ENCODE measurements at regions not wholly inside any gene's neighbourhood (a gene's known extent, or its start where the extent isn't known, plus 50 kb on each side); places are given as distances from the start of the nearest gene placed in this dataset.

DNA sequence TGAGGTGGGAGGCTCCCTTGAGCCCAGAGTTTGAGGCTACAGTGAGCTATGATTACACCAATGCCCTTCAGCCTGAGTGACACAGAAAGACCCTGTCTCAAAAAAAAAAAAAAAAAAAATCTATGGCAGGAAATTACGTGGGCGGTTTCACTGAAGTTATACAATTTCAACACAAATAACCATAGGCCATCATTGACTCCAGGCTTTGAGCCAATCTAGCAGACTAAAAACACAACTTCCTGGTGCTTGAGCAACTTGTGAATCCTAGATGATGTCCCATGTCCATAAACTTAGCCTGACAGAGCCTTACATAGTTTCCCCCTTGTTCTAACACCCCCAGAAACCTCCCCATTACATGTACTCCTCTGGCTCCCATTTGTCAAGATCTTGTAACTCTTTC is 131.8 kb downstream of the QRSL1 start:
- Histone ChIP-seq H3K36me3 (no peaks in the 10 kb centered on the region), H3K27me3 (no peaks in the 10 kb centered on the region), H3K4me1 (no peaks in the 10 kb centered on the region), H3K4me3 (no peak overlapping the region), H3K9me3 (no peaks in the 10 kb centered on the region), H3K27ac (no peak overlapping the region)
- DNase-seq (ENCODE audit: low spot score in 2 of 2) = no peak
- 71% methylated on average over 2 of the region's 2 CpGs for WGBS
- TF ChIP-seq POLR2AphosphoS5 (IDR thresholded peaks at IDR 0.05) (no peak), POLR2A (IDR thresholded peaks at IDR 0.05) (no peak), EP300 (IDR thresholded peaks at IDR 0.05) (no peak)
- TF ChIP-seq, protein P1, sequence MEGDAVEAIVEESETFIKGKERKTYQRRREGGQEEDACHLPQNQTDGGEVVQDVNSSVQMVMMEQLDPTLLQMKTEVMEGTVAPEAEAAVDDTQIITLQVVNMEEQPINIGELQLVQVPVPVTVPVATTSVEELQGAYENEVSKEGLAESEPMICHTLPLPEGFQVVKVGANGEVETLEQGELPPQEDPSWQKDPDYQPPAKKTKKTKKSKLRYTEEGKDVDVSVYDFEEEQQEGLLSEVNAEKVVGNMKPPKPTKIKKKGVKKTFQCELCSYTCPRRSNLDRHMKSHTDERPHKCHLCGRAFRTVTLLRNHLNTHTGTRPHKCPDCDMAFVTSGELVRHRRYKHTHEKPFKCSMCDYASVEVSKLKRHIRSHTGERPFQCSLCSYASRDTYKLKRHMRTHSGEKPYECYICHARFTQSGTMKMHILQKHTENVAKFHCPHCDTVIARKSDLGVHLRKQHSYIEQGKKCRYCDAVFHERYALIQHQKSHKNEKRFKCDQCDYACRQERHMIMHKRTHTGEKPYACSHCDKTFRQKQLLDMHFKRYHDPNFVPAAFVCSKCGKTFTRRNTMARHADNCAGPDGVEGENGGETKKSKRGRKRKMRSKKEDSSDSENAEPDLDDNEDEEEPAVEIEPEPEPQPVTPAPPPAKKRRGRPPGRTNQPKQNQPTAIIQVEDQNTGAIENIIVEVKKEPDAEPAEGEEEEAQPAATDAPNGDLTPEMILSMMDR (IDR thresholded peaks at IDR 0.05) = no peak

DNA sequence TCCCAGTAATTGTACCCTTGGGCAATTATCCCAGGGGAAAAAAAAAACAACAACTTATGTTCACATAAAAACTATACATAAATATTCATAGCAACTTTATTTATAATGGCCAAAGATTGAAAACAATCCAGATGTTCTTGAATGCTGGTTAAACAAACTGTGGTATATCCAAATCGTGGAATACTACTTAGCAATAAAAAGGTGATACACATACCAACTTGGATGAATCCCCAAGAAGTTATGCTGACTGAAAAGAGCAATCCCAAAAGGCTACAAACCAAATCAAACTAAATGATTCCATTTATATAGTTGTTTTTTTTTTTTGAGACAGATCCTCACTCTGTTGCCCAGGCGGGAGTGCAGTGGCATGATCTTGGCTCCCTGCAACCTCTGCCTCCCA is 129.7 kb downstream of the QRSL1 start:
- no peak for DNase-seq (ENCODE audit: low spot score in 2 of 2)
- Histone ChIP-seq H3K9me3 (no peaks in the 10 kb centered on the region), H3K27ac (no peak overlapping the region), H3K27me3 (no peaks in the 10 kb centered on the region), H3K4me3 (no peak overlapping the region), H3K4me1 (no peaks in the 10 kb centered on the region), H3K36me3 (no peaks in the 10 kb centered on the region)
- TF ChIP-seq, protein P1 (IDR thresholded peaks at IDR 0.05) = no peak
- no peak for TF ChIP-seq POLR2A (IDR thresholded peaks at IDR 0.05)
- TF ChIP-seq EP300 (IDR thresholded peaks at IDR 0.05) = no peak
- TF ChIP-seq POLR2AphosphoS5 (IDR thresholded peaks at IDR 0.05) = no peak
- WGBS = 94% methylated on average over 2 of the region's 2 CpGs

DNA sequence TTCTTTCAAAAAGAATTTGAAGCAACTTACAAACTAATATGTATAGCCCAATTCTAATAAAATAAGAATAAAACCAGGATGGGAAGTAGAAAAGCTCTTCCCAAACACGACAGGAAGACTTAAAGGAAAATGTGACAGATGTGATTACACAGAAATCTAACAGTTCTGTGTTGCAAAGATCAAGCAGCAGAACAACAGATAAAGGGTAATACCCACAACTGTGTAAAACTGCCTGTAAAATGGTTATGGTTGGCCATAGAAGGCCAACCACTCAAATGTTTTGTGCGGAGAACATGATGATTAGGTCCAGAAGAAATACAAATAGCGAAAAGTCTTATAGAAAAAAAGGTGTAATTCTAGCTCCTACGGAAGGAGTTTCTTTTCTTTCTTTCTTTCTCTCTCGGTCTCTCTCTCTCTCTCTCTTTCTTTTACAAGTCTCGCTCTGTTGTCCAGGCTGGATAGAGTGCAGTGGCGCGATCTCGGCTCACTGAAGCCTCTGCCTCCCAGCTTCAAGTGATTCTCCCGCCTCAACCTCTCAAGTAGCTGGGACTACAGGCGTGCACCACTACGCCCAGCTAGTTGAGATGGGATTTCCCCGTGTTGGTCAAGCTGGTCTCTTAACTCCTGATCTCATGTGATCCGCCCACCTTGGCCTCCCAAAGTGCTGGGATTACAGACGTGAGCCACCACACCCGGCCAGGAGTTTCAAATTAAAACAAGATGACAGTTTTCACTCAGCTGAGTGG is 128.5 kb downstream of the QRSL1 start:
- 76% methylated on average over 16 of the region's 16 CpGs for WGBS
- no peak overlapping the region for H3K27ac ChIP-seq

DNA sequence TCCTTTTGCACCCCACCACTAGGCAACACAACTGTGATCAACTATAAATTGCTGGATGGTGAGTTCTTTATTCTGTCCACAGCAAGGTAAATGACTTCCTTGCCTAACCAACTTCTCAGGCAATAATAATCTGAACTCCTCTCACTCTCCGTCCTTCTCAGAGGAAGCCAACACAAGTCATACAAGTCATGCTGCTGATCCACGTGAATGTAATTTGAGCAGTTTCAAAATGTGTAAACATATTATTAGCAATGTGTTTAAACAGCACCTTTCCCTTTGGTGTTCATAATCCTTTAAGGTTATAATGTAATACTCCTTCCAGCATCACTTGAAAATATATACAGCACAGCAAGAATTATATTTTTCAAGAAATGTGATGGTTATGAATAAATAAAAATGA is 127.9 kb downstream of the QRSL1 start:
- Histone ChIP-seq H3K27ac (no peak overlapping the region), H3K4me1 (no peaks in the 10 kb centered on the region), H3K27me3 (no peaks in the 10 kb centered on the region), H3K4me3 (no peak overlapping the region), H3K9me3 (no peaks in the 10 kb centered on the region), H3K36me3 (no peaks in the 10 kb centered on the region)
- 50% methylated on average over 2 of the region's 2 CpGs for WGBS
- TF ChIP-seq, protein P1 (IDR thresholded peaks at IDR 0.05) = no peak
- TF ChIP-seq POLR2AphosphoS5 (IDR thresholded peaks at IDR 0.05) (no peak), POLR2A (IDR thresholded peaks at IDR 0.05) (no peak), EP300 (IDR thresholded peaks at IDR 0.05) (no peak)
- DNase-seq (ENCODE audit: low spot score in 2 of 2) = no peak

More for the DNA sequence above, 128.5 kb downstream of the QRSL1 start:
- Histone ChIP-seq H3K27me3 (no peaks in the 10 kb centered on the region), H3K9me3 (no peaks in the 10 kb centered on the region), H3K4me3 (no peak overlapping the region), H3K36me3 (no peaks in the 10 kb centered on the region), H3K4me1 (no peaks in the 10 kb centered on the region)
- TF ChIP-seq POLR2AphosphoS5 (IDR thresholded peaks at IDR 0.05) = no peak
- no peak for TF ChIP-seq EP300 (IDR thresholded peaks at IDR 0.05)
- TF ChIP-seq, protein P1 (IDR thresholded peaks at IDR 0.05) = no peak
- TF ChIP-seq POLR2A (IDR thresholded peaks at IDR 0.05) = no peak
- DNase-seq (ENCODE audit: low spot score in 2 of 2) = no peak

DNA sequence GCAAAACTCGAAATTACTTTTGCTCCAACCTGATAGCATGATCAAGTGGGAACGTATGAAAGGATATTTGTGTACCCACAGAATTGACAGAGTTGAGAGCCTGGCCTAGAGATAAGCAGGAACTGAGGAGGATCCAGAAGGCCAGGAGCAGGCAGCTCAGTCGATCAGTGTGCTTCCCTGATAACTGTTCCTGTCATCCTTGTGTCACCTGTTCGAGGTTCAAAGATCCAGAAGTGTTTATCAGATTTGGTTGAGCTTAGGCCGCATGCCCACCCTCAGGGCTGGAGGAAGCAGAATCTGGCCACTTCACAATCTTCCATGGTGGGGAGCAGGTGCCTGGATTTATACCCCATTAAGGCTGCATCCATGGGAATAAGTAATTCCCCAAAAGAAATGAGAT is 124.8 kb downstream of the QRSL1 start:
- H3K27me3 ChIP-seq = no peaks in the 10 kb centered on the region
- no peak overlapping the region for H3K27ac ChIP-seq
- no peaks in the 10 kb centered on the region for H3K36me3 ChIP-seq
- DNase-seq (ENCODE audit: low spot score in 2 of 2) = no peak
- no peaks in the 10 kb centered on the region for H3K4me1 ChIP-seq
- TF ChIP-seq, protein P1 (IDR thresholded peaks at IDR 0.05) = no peak
- TF ChIP-seq EP300 (IDR thresholded peaks at IDR 0.05) = no peak
- 90% methylated on average over 5 of the region's 5 CpGs for WGBS
- H3K4me3 ChIP-seq = no peak overlapping the region
- H3K9me3 ChIP-seq = no peaks in the 10 kb centered on the region
